Right atrium auricular region (tissue), 2 donors: ENCODE measurements at regions not wholly inside any gene's neighbourhood (a gene's known extent, or its start where the extent isn't known, plus 50 kb on each side); places are given as distances from the start of the nearest gene placed in this dataset.

Experiments used
- DNase-seq: peaks from one replicate; pipeline ENCODE4 v3.0.0-alpha.2; 2019; ENCODE audit warnings: low spot score
- H3K27ac ChIP-seq, 2 donors: fragments of 200-600 bp; sonication (generic); 1 replicate in 1 of 2; 2 replicates in 1 of 2; pipeline ENCODE4 v1.5.1; 2016 to 2019
- H3K27me3 ChIP-seq, 2 donors: fragments of 200-600 bp; sonication (generic); one replicate each; pipeline versions ENCODE4 v1.5.1 to v1.6.0; 2017 to 2019
- H3K36me3 ChIP-seq: fragments of 200-600 bp; sonication (generic); one replicate; pipeline ENCODE4 v1.5.1; 2016
- H3K4me1 ChIP-seq, 2 donors: fragments of 200-600 bp; sonication (generic); one replicate each; pipeline versions ENCODE4 v1.5.1 to v1.6.0; 2017 to 2019
- H3K4me3 ChIP-seq, 2 donors: fragments of 200-600 bp; sonication (generic); 1 replicate in 1 of 2; 2 replicates in 1 of 2; pipeline ENCODE4 v1.5.1; 2017 to 2019; ENCODE audit warnings: mild to moderate bottlenecking in 1 of 2, moderate library complexity in 1 of 2
- H3K9me3 ChIP-seq, 2 donors: fragments of 200-600 bp; sonication (generic); one replicate each; pipeline ENCODE4 v1.5.1; 2019
- TF ChIP-seq, protein P1 (sequence below), 2 donors: fragments of 200-600 bp; sonication (generic); IDR thresholded peaks; one replicate each; pipeline ENCODE4 v1.5.1; 2019; ENCODE audit warnings: antibody characterized with exemption in 2 of 2

DNA sequence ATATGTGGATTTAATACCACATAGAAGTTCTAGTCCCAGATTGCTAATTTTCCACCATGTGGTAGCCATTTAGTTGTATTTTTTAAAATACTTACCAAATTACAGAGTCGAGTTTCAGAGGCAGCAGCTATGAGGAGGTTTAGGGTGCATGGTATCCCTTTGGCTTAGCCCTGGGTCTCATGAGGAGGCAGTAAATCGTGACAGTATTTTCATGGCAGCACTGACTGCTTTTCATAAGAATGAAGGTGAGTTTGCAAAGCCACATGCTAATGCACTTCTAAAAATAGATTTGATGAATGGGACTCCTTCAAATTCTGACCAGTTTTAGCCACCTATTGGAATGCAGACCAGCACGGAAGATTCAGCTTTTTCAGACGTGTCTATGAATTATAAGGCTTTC lies 114.0 kb upstream of the FRG1 start:
- H3K27me3 ChIP-seq, result no peaks in the 10 kb centered on the region
- TF ChIP-seq, protein P1, sequence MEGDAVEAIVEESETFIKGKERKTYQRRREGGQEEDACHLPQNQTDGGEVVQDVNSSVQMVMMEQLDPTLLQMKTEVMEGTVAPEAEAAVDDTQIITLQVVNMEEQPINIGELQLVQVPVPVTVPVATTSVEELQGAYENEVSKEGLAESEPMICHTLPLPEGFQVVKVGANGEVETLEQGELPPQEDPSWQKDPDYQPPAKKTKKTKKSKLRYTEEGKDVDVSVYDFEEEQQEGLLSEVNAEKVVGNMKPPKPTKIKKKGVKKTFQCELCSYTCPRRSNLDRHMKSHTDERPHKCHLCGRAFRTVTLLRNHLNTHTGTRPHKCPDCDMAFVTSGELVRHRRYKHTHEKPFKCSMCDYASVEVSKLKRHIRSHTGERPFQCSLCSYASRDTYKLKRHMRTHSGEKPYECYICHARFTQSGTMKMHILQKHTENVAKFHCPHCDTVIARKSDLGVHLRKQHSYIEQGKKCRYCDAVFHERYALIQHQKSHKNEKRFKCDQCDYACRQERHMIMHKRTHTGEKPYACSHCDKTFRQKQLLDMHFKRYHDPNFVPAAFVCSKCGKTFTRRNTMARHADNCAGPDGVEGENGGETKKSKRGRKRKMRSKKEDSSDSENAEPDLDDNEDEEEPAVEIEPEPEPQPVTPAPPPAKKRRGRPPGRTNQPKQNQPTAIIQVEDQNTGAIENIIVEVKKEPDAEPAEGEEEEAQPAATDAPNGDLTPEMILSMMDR (IDR thresholded peaks at IDR 0.05), result no peak
- no peak overlapping the region for H3K27ac ChIP-seq
- DNase-seq, result no peak
- H3K4me1 ChIP-seq, result no peaks in the 10 kb centered on the region
- no peaks in the 10 kb centered on the region for H3K9me3 ChIP-seq
- no peak overlapping the region for H3K4me3 ChIP-seq
- H3K36me3 ChIP-seq, result no peaks in the 10 kb centered on the region

DNA sequence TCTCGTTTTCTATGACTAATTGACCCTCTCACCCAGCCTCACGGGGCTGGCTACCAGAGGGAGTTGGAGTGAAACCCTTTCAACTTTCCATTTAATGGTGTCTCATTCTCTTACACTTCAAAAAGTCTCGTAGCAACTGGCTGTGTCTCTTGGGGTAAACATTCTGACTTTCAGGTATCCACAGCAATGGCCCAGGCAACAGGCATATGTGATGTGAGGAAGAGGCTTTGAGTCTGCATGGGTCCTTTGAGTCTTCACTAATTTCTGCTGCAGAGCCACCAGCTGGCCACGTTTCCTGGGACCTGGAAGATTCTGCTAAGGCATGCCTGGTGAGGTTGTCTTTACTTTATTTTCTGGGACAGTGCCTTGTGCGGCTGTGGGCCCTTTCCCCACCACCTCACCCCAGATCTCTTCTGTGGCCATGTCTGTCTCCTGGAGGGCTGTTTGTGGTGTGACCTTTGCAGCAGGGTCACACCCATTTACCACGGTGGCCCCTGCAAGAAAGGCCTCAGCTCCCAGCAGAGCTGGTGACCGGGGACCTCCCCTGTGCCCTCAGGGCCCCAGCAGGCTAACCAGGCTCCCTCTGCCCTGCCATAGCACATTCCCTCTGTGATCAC lies 112.5 kb upstream of the FRG1 start:
- no peaks in the 10 kb centered on the region for H3K27me3 ChIP-seq
- no peaks in the 10 kb centered on the region for H3K9me3 ChIP-seq
- H3K36me3 ChIP-seq, result no peaks in the 10 kb centered on the region
- no peak for DNase-seq
- no peak overlapping the region for H3K27ac ChIP-seq
- no peak overlapping the region for H3K4me3 ChIP-seq
- H3K4me1 ChIP-seq, result no peaks in the 10 kb centered on the region
- TF ChIP-seq, protein P1 (IDR thresholded peaks at IDR 0.05), result no peak

DNA sequence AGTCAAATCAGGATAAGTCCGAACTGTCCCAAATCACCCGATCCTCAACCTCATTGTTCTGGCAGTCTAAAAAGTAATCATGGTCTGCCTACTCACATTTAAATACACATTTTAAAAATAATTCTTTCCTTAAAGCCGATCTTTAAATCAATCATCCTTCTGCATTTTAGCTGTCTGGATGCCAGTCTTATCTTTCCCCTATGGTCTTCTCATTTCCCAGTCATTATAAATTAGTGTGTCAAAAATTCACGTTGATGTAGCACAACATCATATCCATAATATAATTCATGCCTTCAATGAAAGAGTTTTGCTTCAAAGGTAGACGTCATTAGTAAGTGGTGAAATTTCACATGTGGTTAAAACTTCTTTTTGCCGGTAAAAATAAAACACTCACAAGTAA lies 108.1 kb upstream of the FRG1 start:
- TF ChIP-seq, protein P1 (IDR thresholded peaks at IDR 0.05), result no peak
- Histone ChIP-seq H3K27me3 (no peaks in the 10 kb centered on the region), H3K36me3 (no peaks in the 10 kb centered on the region), H3K4me3 (no peak overlapping the region), H3K9me3 (no peaks in the 10 kb centered on the region), H3K27ac (no peak overlapping the region), H3K4me1 (peaks cover 0 to 5% of the 10 kb centered on the region in 2 donors)
- DNase-seq, result no peak

DNA sequence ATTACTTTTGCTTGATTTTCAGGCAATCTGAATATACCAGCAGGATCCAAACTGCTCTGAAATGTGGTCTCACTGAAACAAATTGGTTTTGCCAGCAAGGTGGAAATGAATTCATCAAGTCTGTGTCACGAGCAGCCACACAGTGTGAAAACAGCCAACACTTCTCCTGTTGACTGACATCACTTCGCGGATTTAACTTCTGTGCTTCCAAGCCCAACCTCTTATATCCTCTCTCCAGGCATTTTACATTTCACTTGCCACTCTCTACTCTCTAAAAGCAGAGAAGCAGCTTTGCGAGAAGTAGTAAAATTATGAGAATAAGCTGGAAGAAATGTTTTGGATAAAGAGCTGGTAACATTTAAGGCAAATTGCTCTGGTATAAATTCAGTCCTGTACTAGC lies 106.1 kb upstream of the FRG1 start:
- H3K9me3 ChIP-seq, result no peaks in the 10 kb centered on the region
- TF ChIP-seq, protein P1 (IDR thresholded peaks at IDR 0.05), result no peak
- no peak for DNase-seq
- peak overlapping the region in 1 of 2 donors; percentile 7 for H3K27ac ChIP-seq
- H3K36me3 ChIP-seq, result no peaks in the 10 kb centered on the region
- H3K4me1 ChIP-seq, result peaks cover 0 to 6% of the 10 kb centered on the region in 2 donors
- H3K4me3 ChIP-seq, result no peak overlapping the region
- no peaks in the 10 kb centered on the region for H3K27me3 ChIP-seq

DNA sequence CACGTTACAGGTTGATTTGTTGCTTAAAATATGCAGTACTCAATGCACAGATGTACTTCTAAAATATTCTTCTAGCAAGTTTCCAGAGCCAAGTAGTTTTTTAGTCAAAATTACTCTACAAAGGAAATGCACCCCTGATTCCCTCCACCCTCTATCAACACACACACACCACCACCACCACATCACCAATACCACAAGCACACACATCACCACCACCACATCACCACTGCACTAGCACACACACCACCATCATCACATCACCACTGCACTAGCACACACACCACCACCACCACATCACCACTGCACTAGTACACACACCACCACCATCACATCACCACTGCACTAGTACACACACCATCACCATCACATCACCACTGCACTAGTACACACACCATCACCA lies 105.2 kb upstream of the FRG1 start:
- no peak overlapping the region for H3K27ac ChIP-seq
- H3K4me1 ChIP-seq, result peaks cover 0 to 15% of the 10 kb centered on the region in 2 donors
- no peaks in the 10 kb centered on the region for H3K27me3 ChIP-seq
- H3K36me3 ChIP-seq, result no peaks in the 10 kb centered on the region
- TF ChIP-seq, protein P1 (IDR thresholded peaks at IDR 0.05), result no peak
- no peak overlapping the region for H3K4me3 ChIP-seq
- H3K9me3 ChIP-seq, result no peaks in the 10 kb centered on the region
- no peak for DNase-seq

DNA sequence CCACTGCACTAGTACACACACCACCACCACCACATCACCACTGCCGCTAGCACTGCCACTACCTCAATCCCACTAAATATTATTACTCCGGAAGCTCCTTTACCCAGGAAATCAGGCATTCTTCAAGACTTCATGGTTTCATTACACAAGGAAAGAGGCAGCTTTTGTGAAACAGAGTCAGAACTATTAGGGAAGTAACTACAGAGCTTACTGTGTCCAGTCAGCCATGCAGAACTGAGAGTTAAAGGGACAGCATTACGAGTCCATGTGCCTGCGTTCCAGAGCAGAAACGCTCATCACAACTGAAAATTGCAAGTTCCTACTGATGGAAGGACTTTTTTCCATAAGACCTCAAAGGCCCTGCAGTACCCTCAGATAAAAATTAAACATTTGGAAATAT lies 103.2 kb upstream of the FRG1 start:
- no peak overlapping the region for H3K27ac ChIP-seq
- TF ChIP-seq, protein P1 (IDR thresholded peaks at IDR 0.05), result no peak
- no peaks in the 10 kb centered on the region for H3K36me3 ChIP-seq
- no peaks in the 10 kb centered on the region for H3K27me3 ChIP-seq
- H3K9me3 ChIP-seq, result no peaks in the 10 kb centered on the region
- H3K4me1 ChIP-seq, result peaks cover 0 to 17% of the 10 kb centered on the region in 2 donors
- no peak overlapping the region for H3K4me3 ChIP-seq
- no peak for DNase-seq
